Activated CD4-positive, alpha-beta T cell treated with anti-CD3 and anti-CD28 coated beads for 1 hour (primary cell): ENCODE measurements at regions not wholly inside any gene's neighbourhood (a gene's known extent, or its start where the extent isn't known, plus 50 kb on each side); places are given as distances from the start of the nearest gene placed in this dataset.

Experiments
- DNase-seq: peaks from one replicate; pipeline ENCODE4 v3.0.0-alpha.2; 2020

GRCh38 chr18:45231617-45232016, 383.7 kb upstream of the SLC14A2 start:
- no peak for DNase-seq

GRCh38 chr18:45232061-45232460, 383.2 kb upstream of the SLC14A2 start:
- DNase-seq = no peak

GRCh38 chr18:45236676-45237075, 378.6 kb upstream of the SLC14A2 start:
- no peak for DNase-seq

- DNase-seq = no peak
These were observed 377.8 kb upstream of the SLC14A2 start for GRCh38 chr18:45237343-45238098.

- DNase-seq = no peak
These were observed 374.0 kb upstream of the SLC14A2 start for GRCh38 chr18:45241271-45241670.

- DNase-seq = no peak
These were observed 373.2 kb upstream of the SLC14A2 start for GRCh38 chr18:45241982-45242565.

- no peak for DNase-seq
These were observed 371.8 kb upstream of the SLC14A2 start for GRCh38 chr18:45243340-45244110.

GRCh38 chr18:45245091-45245511, 370.2 kb upstream of the SLC14A2 start:
- DNase-seq = no peak

GRCh38 chr18:45248240-45248903, 366.9 kb upstream of the SLC14A2 start:
- DNase-seq = no peak

GRCh38 chr18:45249246-45249661, 366.0 kb upstream of the SLC14A2 start:
- DNase-seq = no peak

- DNase-seq = no peak
These were observed 364.8 kb upstream of the SLC14A2 start for GRCh38 chr18:45250479-45250878.

GRCh38 chr18:45251236-45251635, 364.0 kb upstream of the SLC14A2 start:
- no peak for DNase-seq

GRCh38 chr18:45252474-45252873, 362.8 kb upstream of the SLC14A2 start:
- no peak for DNase-seq

GRCh38 chr18:45253056-45253565, 362.2 kb upstream of the SLC14A2 start:
- no peak for DNase-seq

GRCh38 chr18:45253973-45254708, 361.1 kb upstream of the SLC14A2 start:
- no peak for DNase-seq

GRCh38 chr18:45254709-45255082, 360.6 kb upstream of the SLC14A2 start:
- no peak for DNase-seq

GRCh38 chr18:45255197-45255890, 359.9 kb upstream of the SLC14A2 start:
- DNase-seq = no peak

- DNase-seq = no peak
These were observed 355.2 kb upstream of the SLC14A2 start for GRCh38 chr18:45260125-45260524.

- DNase-seq = no peak
These were observed 349.3 kb upstream of the SLC14A2 start for GRCh38 chr18:45266023-45266422.

GRCh38 chr18:45267622-45268021, 347.7 kb upstream of the SLC14A2 start:
- no peak for DNase-seq

GRCh38 chr18:45268583-45268982, 346.7 kb upstream of the SLC14A2 start:
- no peak for DNase-seq

- no peak for DNase-seq
These were observed 344.9 kb upstream of the SLC14A2 start for GRCh38 chr18:45270289-45270771.
